Ishikawa (cell line): ENCODE measurements at regions not wholly inside any gene's neighbourhood (a gene's known extent, or its start where the extent isn't known, plus 50 kb on each side); places are given as distances from the start of the nearest gene placed in this dataset.

ENCODE experiments used
- CEBPB ChIP-seq: IDR thresholded peaks from 2 replicates; pipeline ENCODE4 v1.6.1; 2012
- CREB1 ChIP-seq: IDR thresholded peaks from 2 replicates; pipeline ENCODE4 v1.6.1; 2012; ENCODE audit warnings: low read depth
- EGR1 ChIP-seq: IDR thresholded peaks from 2 replicates; pipeline ENCODE4 v1.6.1; 2012
- EP300 ChIP-seq: IDR thresholded peaks from 2 replicates; pipeline ENCODE4 v1.6.1; 2012; ENCODE audit warnings: borderline replicate concordance
- FOXM1 ChIP-seq: IDR thresholded peaks from 2 replicates; pipeline ENCODE4 v1.6.1; 2012; ENCODE audit warnings: low read depth, borderline replicate concordance
- MAX ChIP-seq: IDR thresholded peaks from 2 replicates; pipeline ENCODE4 v1.6.1; 2012
- NFIC ChIP-seq: IDR thresholded peaks from 2 replicates; pipeline ENCODE4 v1.6.1; 2012
- RAD21 ChIP-seq: IDR thresholded peaks from 2 replicates; pipeline ENCODE4 v1.6.1; 2012; ENCODE audit warnings: low read depth
- REST ChIP-seq: IDR thresholded peaks from 2 replicates; pipeline ENCODE4 v1.6.1; 2012; ENCODE audit warnings: low read depth, mild to moderate bottlenecking
- TAF1 ChIP-seq: IDR thresholded peaks from 2 replicates; pipeline ENCODE4 v1.6.1; 2012; ENCODE audit warnings: low read depth, mild to moderate bottlenecking
- TCF12 ChIP-seq: IDR thresholded peaks from 2 replicates; pipeline ENCODE4 v1.6.1; 2012; ENCODE audit warnings: low read depth
- TEAD4 ChIP-seq: IDR thresholded peaks from 2 replicates; pipeline ENCODE4 v1.6.1; 2012
- USF1 ChIP-seq: IDR thresholded peaks from 2 replicates; pipeline ENCODE4 v1.6.1; 2012
- YY1 ChIP-seq: IDR thresholded peaks from 2 replicates; pipeline ENCODE4 v1.6.1; 2012; ENCODE audit warnings: low read depth
- ZBTB7A ChIP-seq: IDR thresholded peaks from 2 replicates; pipeline ENCODE4 v1.6.1; 2012; ENCODE audit warnings: low read depth

GRCh38 chr5:68962757-68963484 is 130.9 kb upstream of the SLC30A5 start:
- TF ChIP-seq RAD21: peak; percentile 77
- TF ChIP-seq EGR1: no peak

- TF ChIP-seq TCF12: no peak
- TF ChIP-seq MAX: no peak
- TF ChIP-seq EGR1: no peak
- TF ChIP-seq REST: no peak
- no peak for TF ChIP-seq YY1
- no peak for TF ChIP-seq CEBPB
- TF ChIP-seq NFIC: no peak
- TF ChIP-seq FOXM1: no peak
- no peak for TF ChIP-seq TAF1
- no peak for TF ChIP-seq TEAD4
- TF ChIP-seq ZBTB7A: no peak
- TF ChIP-seq EP300: no peak
- no peak for TF ChIP-seq CREB1
- TF ChIP-seq RAD21: no peak
- TF ChIP-seq USF1: no peak
These were observed 129.1 kb upstream of the SLC30A5 start for GRCh38 chr5:68964679-68965078.

GRCh38 chr5:68965926-68966325 is 127.9 kb upstream of the SLC30A5 start:
- TF ChIP-seq TEAD4: no peak
- TF ChIP-seq ZBTB7A: no peak
- TF ChIP-seq EGR1: no peak
- TF ChIP-seq REST: no peak
- TF ChIP-seq TCF12: no peak
- no peak for TF ChIP-seq USF1
- TF ChIP-seq CREB1: no peak
- TF ChIP-seq FOXM1: no peak
- TF ChIP-seq RAD21: no peak
- TF ChIP-seq YY1: no peak
- TF ChIP-seq CEBPB: no peak
- TF ChIP-seq EP300: no peak
- TF ChIP-seq NFIC: no peak
- no peak for TF ChIP-seq TAF1
- TF ChIP-seq MAX: no peak

GRCh38 chr5:68966596-68966995 is 127.2 kb upstream of the SLC30A5 start:
- TF ChIP-seq EP300: no peak
- TF ChIP-seq CEBPB: no peak
- TF ChIP-seq YY1: no peak
- TF ChIP-seq ZBTB7A: no peak
- no peak for TF ChIP-seq CREB1
- no peak for TF ChIP-seq RAD21
- no peak for TF ChIP-seq MAX
- TF ChIP-seq TAF1: no peak
- no peak for TF ChIP-seq FOXM1
- TF ChIP-seq USF1: no peak
- no peak for TF ChIP-seq TCF12
- no peak for TF ChIP-seq REST
- TF ChIP-seq EGR1: no peak
